B cell (primary cell): ENCODE measurements at regions not wholly inside any gene's neighbourhood (a gene's known extent, or its start where the extent isn't known, plus 50 kb on each side); places are given as distances from the start of the nearest gene placed in this dataset.
"Not testable (repeated sequence)": the region's sequence is repeated elsewhere in the genome, so short reads cannot be mapped to it uniquely, and the experiment has no call there.

Source experiments
- ATAC-seq: fragments of 200-7000 bp; cut with Tn5 transposase; one replicate; pipeline ENCODE4 v1.10.0; 2021; ENCODE audit warnings: low read depth, mild to moderate bottlenecking, moderate number of reproducible peaks, moderate library complexity
- CTCF ChIA-PET: fragments of 350-600 bp; sonication (Branson Sonifier 250); formaldehyde crosslinking; loops from one replicate; lab custom pipeline; 2021; ENCODE audit warnings: antibody characterized with exemption, inconsistent platforms; lab: Charles Lee
- POLR2A ChIA-PET: fragments of 350-600 bp; sonication (Branson Sonifier 250); formaldehyde crosslinking; loops from one replicate; lab custom pipeline; 2021; ENCODE audit warnings: antibody characterized with exemption; lab: Charles Lee
- DNase-seq: peaks from one replicate; pipeline ENCODE4 v3.0.0; 2013
- H2AFZ ChIP-seq: 2 replicates; pipeline ENCODE4 v1.6.1; 2012; ENCODE audit warnings: mild to moderate bottlenecking, low read depth, low read length; ENCODE audit not compliant: insufficient read depth, poor library complexity, severe bottlenecking
- H3K27ac ChIP-seq, 2 donors: 1 replicate in 1 of 2; 2 replicates in 1 of 2; pipeline ENCODE4 v1.5.1; 2012 to 2013; ENCODE audit warnings: low read length in 2 of 2, mild to moderate bottlenecking in 2 of 2, moderate library complexity in 1 of 2
- H3K27me3 ChIP-seq, 4 experiments: fragments of 200-600 bp in 1 of 4; sonication (generic) in 1 of 4; replicated peaks in 1 of 4; 1 replicate in 2 of 4; 2 replicates in 2 of 4; pipeline versions ENCODE4 v1.6.1 to v1.7.0; 2013 to 2016; ENCODE audit warnings: low read length in 3 of 4, mild to moderate bottlenecking in 2 of 4, mixed read lengths in 1 of 4, moderate library complexity in 1 of 4; ENCODE audit not compliant: insufficient read depth in 4 of 4, control insufficient read depth in 3 of 4; ENCODE audit errors: control extremely low read depth in 1 of 4
- H3K36me3 ChIP-seq, 2 experiments: replicated peaks in 1 of 2; 1 replicate in 1 of 2; 2 replicates in 1 of 2; pipeline versions ENCODE4 v1.6.1 to v1.7.1; 2013; ENCODE audit warnings: low read length in 1 of 2; ENCODE audit not compliant: insufficient read depth in 2 of 2, control insufficient read depth in 1 of 2; ENCODE audit errors: control extremely low read depth in 1 of 2, extremely low read depth in 1 of 2
- H3K4me1 ChIP-seq, 2 donors: fragments of 200-600 bp in 1 of 2; sonication (generic) in 1 of 2; 1 replicate in 1 of 2; 2 replicates in 1 of 2; pipeline versions ENCODE4 v1.5.1 to v1.6.1; 2013 to 2017; ENCODE audit warnings: low read length in 2 of 2; ENCODE audit not compliant: control insufficient read depth in 2 of 2, insufficient read depth in 2 of 2
- H3K4me2 ChIP-seq: replicated peaks from 2 replicates; pipeline ENCODE3; 2012; ENCODE audit warnings: mild to moderate bottlenecking, low read depth, low read length; ENCODE audit not compliant: poor library complexity, severe bottlenecking
- H3K4me3 ChIP-seq, 5 experiments: fragments of 200-600 bp in 1 of 5; sonication (generic) in 1 of 5; 1 replicate in 3 of 5; 2 replicates in 2 of 5; pipeline versions ENCODE4 v1.5.1 to v1.7.0; 2011 to 2016; ENCODE audit warnings: low read length in 4 of 5, mild to moderate bottlenecking in 4 of 5, low read depth in 2 of 5, control low read depth in 1 of 5, moderate library complexity in 1 of 5; ENCODE audit not compliant: insufficient read depth in 1 of 5; ENCODE audit errors: control extremely low read depth in 1 of 5, extremely low read depth in 1 of 5
- H3K79me2 ChIP-seq: fragments of 200-600 bp; sonication (generic); one replicate; pipeline ENCODE4 v1.6.0; 2016; ENCODE audit warnings: low read length; ENCODE audit not compliant: control insufficient read depth, insufficient read depth
- H3K9ac ChIP-seq: fragments of 200-600 bp; sonication (generic); 2 replicates; pipeline ENCODE4 v1.6.1; 2017; ENCODE audit warnings: mild to moderate bottlenecking, low read length, moderate library complexity
- H3K9me3 ChIP-seq, 3 donors: one replicate each; pipeline versions ENCODE4 v1.6.1 to v1.7.1; 2013; ENCODE audit warnings: low read length in 2 of 3; ENCODE audit not compliant: control insufficient read depth in 2 of 3, insufficient read depth in 1 of 3; ENCODE audit errors: control extremely low read depth in 1 of 3
- H4K20me1 ChIP-seq: 2 replicates; pipeline ENCODE4 v1.6.0; 2012; ENCODE audit warnings: mild to moderate bottlenecking, low read length; ENCODE audit not compliant: insufficient read depth, control insufficient read depth, poor library complexity, severe bottlenecking
- H3K27ac Mint-ChIP-seq: one replicate; pipeline ENCODE4 v1.8.0; 2021; ENCODE audit warnings: mixed read lengths
- H3K27me3 Mint-ChIP-seq: one replicate; pipeline ENCODE4 v1.8.0; 2021; ENCODE audit warnings: mixed read lengths
- H3K4me1 Mint-ChIP-seq: one replicate; pipeline ENCODE4 v1.8.0; 2021; ENCODE audit warnings: mixed read lengths
- H3K4me3 Mint-ChIP-seq: one replicate; pipeline ENCODE4 v1.8.0; 2021; ENCODE audit warnings: mixed read lengths
- H3K9me3 Mint-ChIP-seq: one replicate; pipeline ENCODE4 v1.8.0; 2022; ENCODE audit warnings: mixed read lengths; ENCODE audit not compliant: insufficient read depth
- WGBS: methylation state at CpG from one replicate; pipeline ENCODE4 v1.1.5; 2013; ENCODE audit warnings: missing lambda C conversion rate; ENCODE audit not compliant: insufficient coverage; 5-methylcytosine and 5-hydroxymethylcytosine counted together
- intact Hi-C: fragments of 100-400 bp; cut with micrococcal nuclease; formaldehyde crosslinking; loops from one replicate; pipeline ENCODE4 v1.10.0; 2022

- H3K4me1 Mint-ChIP-seq, H3K36me3 ChIP-seq, H3K4me3 ChIP-seq, H3K9ac ChIP-seq, intact Hi-C loops, H3K4me2 ChIP-seq, H2AFZ ChIP-seq, H3K9me3 Mint-ChIP-seq, H3K9me3 ChIP-seq, H3K27ac ChIP-seq, POLR2A ChIA-PET, ATAC-seq, H3K27me3 ChIP-seq, CTCF ChIA-PET, H3K27me3 Mint-ChIP-seq, H4K20me1 ChIP-seq, H3K4me1 ChIP-seq, H3K4me3 Mint-ChIP-seq, H3K27ac Mint-ChIP-seq, H3K79me2 ChIP-seq, DNase-seq: not testable (repeated sequence)
- WGBS: 95% methylated on average over 9 of the region's 13 CpGs
Observed at GRCh38 chr16:29181254-29181780, 196.5 kb downstream of the LAT start.

GRCh38 chr16:29180206-29180600 is 195.4 kb downstream of the LAT start:
- H3K36me3 ChIP-seq, H3K4me2 ChIP-seq, H3K27ac Mint-ChIP-seq, H3K4me3 ChIP-seq, H3K9me3 Mint-ChIP-seq, DNase-seq, H3K79me2 ChIP-seq, H3K27me3 Mint-ChIP-seq, intact Hi-C loops, CTCF ChIA-PET, H2AFZ ChIP-seq, H3K4me3 Mint-ChIP-seq, H4K20me1 ChIP-seq, H3K27me3 ChIP-seq, POLR2A ChIA-PET, H3K27ac ChIP-seq, ATAC-seq, H3K9me3 ChIP-seq, H3K4me1 ChIP-seq, H3K4me1 Mint-ChIP-seq, H3K9ac ChIP-seq: not testable (repeated sequence)
- WGBS: 93% methylated on average over 3 of the region's 15 CpGs

- H3K9ac ChIP-seq, H3K27me3 Mint-ChIP-seq, H3K27me3 ChIP-seq, H2AFZ ChIP-seq, H4K20me1 ChIP-seq, DNase-seq, H3K4me3 Mint-ChIP-seq, ATAC-seq, H3K79me2 ChIP-seq, H3K4me1 Mint-ChIP-seq, H3K9me3 Mint-ChIP-seq, H3K4me2 ChIP-seq, H3K4me1 ChIP-seq, H3K4me3 ChIP-seq, CTCF ChIA-PET, H3K36me3 ChIP-seq, H3K27ac Mint-ChIP-seq, H3K9me3 ChIP-seq, H3K27ac ChIP-seq, intact Hi-C loops: not testable (repeated sequence)
- WGBS: 93% methylated on average over 21 of the region's 25 CpGs
- POLR2A ChIA-PET: interaction anchor here (0.6 kb wide), 1 partner anchor 420 kb away, joined by 7 read pairs; no protein-coding TSS in a partner anchor
Observed at GRCh38 chr16:29179401-29180205, 194.8 kb downstream of the LAT start.
